H9 (cell line): ENCODE measurements at regions not wholly inside any gene's neighbourhood (a gene's known extent, or its start where the extent isn't known, plus 50 kb on each side); places are given as distances from the start of the nearest gene placed in this dataset.
A peak's percentile ranks its signal among the peaks of the same experiment; 100 is the strongest.

Experiments
- DNase-seq: peaks from one replicate; pipeline ENCODE4 v3.0.0-alpha.2; 2017
- H2AFZ ChIP-seq: one replicate; pipeline ENCODE4 v1.6.1; 2013; ENCODE audit warnings: mild to moderate bottlenecking, low read length, control low read depth, moderate library complexity
- H2AK5ac ChIP-seq: 2 replicates; pipeline ENCODE4 v1.6.1; 2013; ENCODE audit warnings: low read length, control low read depth, mixed read lengths; ENCODE audit not compliant: insufficient read length
- H2BK120ac ChIP-seq: one replicate; pipeline ENCODE4 v1.6.1; 2013; ENCODE audit warnings: low read depth, mild to moderate bottlenecking, low read length, control low read depth, inconsistent platforms; ENCODE audit not compliant: poor library complexity, severe bottlenecking
- H2BK12ac ChIP-seq: 2 replicates; pipeline ENCODE4 v1.6.1; 2013; ENCODE audit warnings: low read length, control low read depth, mixed read lengths, low read depth; ENCODE audit not compliant: insufficient read length
- H2BK15ac ChIP-seq: 2 replicates; pipeline ENCODE4 v1.6.1; 2013; ENCODE audit warnings: low read depth, low read length, control low read depth
- H2BK20ac ChIP-seq: one replicate; pipeline ENCODE4 v1.6.1; 2013; ENCODE audit warnings: low read depth, mild to moderate bottlenecking, low read length, control low read depth, inconsistent platforms; ENCODE audit not compliant: poor library complexity, severe bottlenecking
- H2BK5ac ChIP-seq: 2 replicates; pipeline ENCODE4 v1.6.1; 2013; ENCODE audit warnings: low read length, control low read depth, mixed read lengths; ENCODE audit not compliant: insufficient read length
- H3K14ac ChIP-seq: 2 replicates; pipeline ENCODE4 v1.6.1; 2013; ENCODE audit warnings: low read length, control low read depth; ENCODE audit not compliant: insufficient read depth
- H3K18ac ChIP-seq: 2 replicates; pipeline ENCODE4 v1.6.1; 2013; ENCODE audit warnings: low read depth, mild to moderate bottlenecking, mixed read lengths, low read length, control low read depth; ENCODE audit not compliant: insufficient read length
- H3K23ac ChIP-seq: 2 replicates; pipeline ENCODE4 v1.6.1; 2013; ENCODE audit warnings: low read length, control low read depth, mixed read lengths, low read depth; ENCODE audit not compliant: insufficient read length
- H3K23me2 ChIP-seq: 2 replicates; pipeline ENCODE4 v1.6.1; 2013; ENCODE audit warnings: low read depth, mild to moderate bottlenecking, mixed read lengths, low read length, control low read depth; ENCODE audit not compliant: insufficient read length, poor library complexity, severe bottlenecking
- H3K27ac ChIP-seq: 2 replicates; pipeline ENCODE4 v1.5.1; 2013; ENCODE audit warnings: low read length, control low read depth, mixed read lengths, low read depth; ENCODE audit not compliant: insufficient read length
- H3K27me3 ChIP-seq: 2 replicates; pipeline ENCODE4 v1.6.1; 2013; ENCODE audit warnings: low read length, control low read depth, inconsistent platforms; ENCODE audit not compliant: insufficient read depth
- H3K4ac ChIP-seq: 2 replicates; pipeline ENCODE4 v1.6.1; 2013; ENCODE audit warnings: low read depth, mild to moderate bottlenecking, control low read depth, inconsistent platforms, low read length, moderate library complexity
- H3K4me1 ChIP-seq: 2 replicates; pipeline ENCODE4 v1.6.1; 2013; ENCODE audit warnings: low read length, control low read depth, inconsistent platforms; ENCODE audit not compliant: insufficient read depth
- H3K4me2 ChIP-seq: 2 replicates; pipeline ENCODE4 v1.6.1; 2013; ENCODE audit warnings: low read length, control low read depth, mixed read lengths; ENCODE audit not compliant: insufficient read length, insufficient read depth
- H3K56ac ChIP-seq: 2 replicates; pipeline ENCODE4 v1.6.1; 2013; ENCODE audit warnings: low read depth, mild to moderate bottlenecking, mixed read lengths, low read length, control low read depth; ENCODE audit not compliant: insufficient read length
- H3K79me1 ChIP-seq: 2 replicates; pipeline ENCODE4 v1.6.1; 2013; ENCODE audit warnings: low read depth, mild to moderate bottlenecking, moderate library complexity, low read length, control low read depth, inconsistent platforms; ENCODE audit not compliant: insufficient read depth, poor library complexity, severe bottlenecking
- H3K79me2 ChIP-seq: 2 replicates; pipeline ENCODE4 v1.6.1; 2013; ENCODE audit warnings: low read length, control low read depth, inconsistent platforms; ENCODE audit not compliant: insufficient read depth
- H3K9ac ChIP-seq: 2 replicates; pipeline ENCODE4 v1.6.1; 2013; ENCODE audit warnings: low read length, control low read depth, mixed read lengths; ENCODE audit not compliant: insufficient read length; ENCODE audit errors: extremely low read depth
- H3K9me3 ChIP-seq: one replicate; pipeline ENCODE4 v1.6.1; 2013; ENCODE audit warnings: low read depth, low read length, inconsistent platforms; ENCODE audit not compliant: control insufficient read depth
- H3T11ph ChIP-seq: one replicate; pipeline ENCODE4 v1.6.1; 2013; ENCODE audit warnings: mild to moderate bottlenecking, low read length, control low read depth, inconsistent platforms
- H4K20me1 ChIP-seq: one replicate; pipeline ENCODE4 v1.6.1; 2013; ENCODE audit not compliant: control insufficient read depth, insufficient read length, insufficient read depth
- H4K5ac ChIP-seq: 2 replicates; pipeline ENCODE4 v1.6.1; 2013; ENCODE audit warnings: low read depth, mild to moderate bottlenecking, mixed read lengths, low read length, control low read depth; ENCODE audit not compliant: insufficient read length
- H4K8ac ChIP-seq: replicated peaks from 2 replicates; pipeline ENCODE4 v1.6.1; 2013; ENCODE audit warnings: low read length, control low read depth, mixed read lengths, low read depth; ENCODE audit not compliant: insufficient read length
- H4K91ac ChIP-seq: 2 replicates; pipeline ENCODE4 v1.6.1; 2013; ENCODE audit warnings: low read depth, mild to moderate bottlenecking, moderate library complexity, mixed read lengths, low read length, control low read depth; ENCODE audit not compliant: insufficient read length
- H3K27ac Mint-ChIP-seq, 3 experiments: 2 replicates in 2 of 3; 3 replicates in 1 of 3; pipeline ENCODE4 v1.8.0; 2020 to 2021; ENCODE audit warnings: mixed read lengths in 3 of 3, mild to moderate bottlenecking in 1 of 3, moderate library complexity in 1 of 3
- H3K27me3 Mint-ChIP-seq: 2 replicates; pipeline ENCODE4 v1.8.0; 2021; ENCODE audit warnings: low read depth, mild to moderate bottlenecking, moderate library complexity, mixed read lengths
- H3K36me3 Mint-ChIP-seq, 3 experiments: 2 replicates in 2 of 3; 3 replicates in 1 of 3; pipeline ENCODE4 v1.8.0; 2020 to 2021; ENCODE audit warnings: low read depth in 3 of 3, mixed read lengths in 3 of 3; ENCODE audit not compliant: insufficient read depth in 1 of 3
- H3K4me1 Mint-ChIP-seq, 2 experiments: 2 replicates each; pipeline ENCODE4 v1.8.0; 2020; ENCODE audit warnings: mixed read lengths in 2 of 2
- H3K4me3 Mint-ChIP-seq, 2 experiments: 2 replicates in 1 of 2; 3 replicates in 1 of 2; pipeline ENCODE4 v1.8.0; 2020 to 2021; ENCODE audit warnings: mild to moderate bottlenecking in 2 of 2, mixed read lengths in 2 of 2, moderate library complexity in 1 of 2
- H3K9me3 Mint-ChIP-seq, 2 experiments: 2 replicates in 1 of 2; 3 replicates in 1 of 2; pipeline ENCODE4 v1.8.0; 2020; ENCODE audit warnings: mild to moderate bottlenecking in 2 of 2, mixed read lengths in 2 of 2, moderate library complexity in 1 of 2
- CTCF ChIP-seq: fragments of 200-600 bp; sonication (generic); conservative IDR thresholded peaks from 3 replicates; pipeline ENCODE4 v1.8.0; 2021; ENCODE audit warnings: antibody characterized with exemption, mild to moderate bottlenecking
- WGBS: extraction: QIAGEN DNeasy Blood & Tissue Kit; methylation state at CpG from one replicate; pipeline ENCODE4 v1.1.7; 2013; ENCODE audit warnings: missing lambda C conversion rate, low lambda C conversion rate, mixed read lengths; ENCODE audit not compliant: insufficient read length; ENCODE audit errors: extremely low coverage; 5-methylcytosine and 5-hydroxymethylcytosine counted together

GRCh38 chr14:43898687-43899086, 608.4 kb downstream of the FSCB start:
- no peaks in the 10 kb centered on the region for H4K20me1 ChIP-seq
- H3K56ac ChIP-seq: no peak overlapping the region
- no peaks in the 10 kb centered on the region for H3K36me3 Mint-ChIP-seq
- no peak overlapping the region for H3K14ac ChIP-seq
- H2BK15ac ChIP-seq: no peak overlapping the region
- H4K91ac ChIP-seq: no peak overlapping the region
- no peak overlapping the region for H4K5ac ChIP-seq
- H3K18ac ChIP-seq: no peak overlapping the region
- no peaks in the 10 kb centered on the region for H3K27me3 ChIP-seq
- no peak overlapping the region for H2AFZ ChIP-seq
- no peak overlapping the region for H3K23ac ChIP-seq
- no peak overlapping the region for H3K4me2 ChIP-seq
- no peak overlapping the region for H3K27ac ChIP-seq
- H2BK120ac ChIP-seq: no peak overlapping the region
- H3K27ac Mint-ChIP-seq: no peak overlapping the region
- no peak overlapping the region for H2AK5ac ChIP-seq
- H3K4ac ChIP-seq: no peak overlapping the region
- H3K4me1 Mint-ChIP-seq: peaks cover 4 to 12% of the 10 kb centered on the region in 2 experiments
- H3K79me1 ChIP-seq: no peaks in the 10 kb centered on the region
- H3K4me3 Mint-ChIP-seq: no peak overlapping the region
- H3T11ph ChIP-seq: no peak overlapping the region
- peaks cover 2% of the 10 kb centered on the region; the same call in 1 of the 2 replicates for H3K4me1 ChIP-seq
- no peak overlapping the region for H4K8ac ChIP-seq
- no peak overlapping the region for H2BK5ac ChIP-seq
- no peak overlapping the region for H2BK20ac ChIP-seq
- no peaks in the 10 kb centered on the region for H3K27me3 Mint-ChIP-seq
- no CpG with 5 or more reads among the region's 2 CpGs for WGBS
- no peak for DNase-seq
- TF ChIP-seq CTCF: peak; percentile 57; the same call in 2 of the 3 replicates
- H3K79me2 ChIP-seq: no peaks in the 10 kb centered on the region
- no peaks in the 10 kb centered on the region for H3K23me2 ChIP-seq
- H3K9me3 Mint-ChIP-seq: no peaks in the 10 kb centered on the region
- H3K9me3 ChIP-seq: no peaks in the 10 kb centered on the region
- H2BK12ac ChIP-seq: no peak overlapping the region
- H3K9ac ChIP-seq: no peak overlapping the region
